GM12878 (cell line): ENCODE measurements at regions not wholly inside any gene's neighbourhood (a gene's known extent, or its start where the extent isn't known, plus 50 kb on each side); places are given as distances from the start of the nearest gene placed in this dataset.

Experiments
- ATAC-seq: fragments of 200-7000 bp; cut with Tn5 transposase; 3 replicates; pipeline ENCODE4 v1.9.1; 2020; ENCODE audit warnings: mild to moderate bottlenecking, moderate library complexity
- BruUV-seq: library from RNA; stranded (reverse); fragments of 400-500 nt; replicated peaks from 2 replicates; lab custom pipeline; 2021; lab: Mats Ljungman, UMichigan
- CTCF ChIA-PET: fragments of 300-600 bp; sonication (Branson Sonifier 250); formaldehyde crosslinking; extraction: SDS; loops from one replicate; lab custom pipeline; 2021; ENCODE audit warnings: inconsistent platforms; lab: Yijun Ruan, JAX
- POLR2A ChIA-PET: fragments of 350-600 bp; formaldehyde crosslinking; extraction: SDS; loops from one replicate; lab custom pipeline; 2021; ENCODE audit warnings: inconsistent platforms; lab: Charles Lee
- RAD21 ChIA-PET: fragments of 300-600 bp; sonication (Branson Sonifier 250); formaldehyde crosslinking; loops from one replicate; lab custom pipeline; 2023; ENCODE audit warnings: antibody characterized with exemption; ENCODE audit not compliant: unreplicated experiment; lab: Charles Lee
- SMC1A ChIA-PET: fragments of 300-600 bp; sonication (Branson Sonifier 250); formaldehyde crosslinking; loops from one replicate; lab custom pipeline; 2023; ENCODE audit not compliant: unreplicated experiment, uncharacterized antibody; lab: Charles Lee
- DNase-seq: peaks from one replicate; pipeline ENCODE4 v3.0.0-alpha.2; 2011; ENCODE audit warnings: low read depth, low spot score
- FAIRE-seq: peaks from 3 replicates; lab custom pipeline; 2011; peaks lifted over from hg19 to GRCh38; lab: Jason Lieb, UNC
- H2AFZ ChIP-seq: 2 replicates; pipeline ENCODE4 v1.6.0; 2011; ENCODE audit warnings: low read depth, low read length, control low read depth; ENCODE audit not compliant: control insufficient read depth
- H3K27ac ChIP-seq: 2 replicates; pipeline ENCODE4 v1.5.1; 2011; ENCODE audit warnings: control low read depth; ENCODE audit not compliant: control insufficient read depth, insufficient read depth
- H3K27me3 ChIP-seq, 2 experiments: replicated peaks in 1 of 2; 2 replicates each; pipeline versions ENCODE4 v1.6.0 to v1.6.1; 2011; ENCODE audit warnings: low read length in 1 of 2; ENCODE audit not compliant: control insufficient read depth in 2 of 2, insufficient read depth in 2 of 2
- H3K36me3 ChIP-seq, 2 experiments: 2 replicates each; pipeline ENCODE4 v1.5.1; 2011; ENCODE audit warnings: low read length in 1 of 2; ENCODE audit not compliant: control insufficient read depth in 2 of 2, insufficient read depth in 2 of 2
- H3K4me1 ChIP-seq: 2 replicates; pipeline ENCODE4 v1.6.1; 2011; ENCODE audit warnings: mild to moderate bottlenecking, low read length, moderate library complexity, mixed read lengths; ENCODE audit not compliant: control insufficient read depth, insufficient read depth
- H3K4me2 ChIP-seq: 2 replicates; pipeline ENCODE4 v1.6.0; 2011; ENCODE audit warnings: control low read depth; ENCODE audit not compliant: control insufficient read depth, insufficient read depth
- H3K4me3 ChIP-seq: fragments of 200-600 bp; sonication (generic); 2 replicates; pipeline ENCODE4 v1.5.1; 2016
- H3K79me2 ChIP-seq: 2 replicates; pipeline ENCODE4 v1.6.0; 2011; ENCODE audit warnings: low read length; ENCODE audit not compliant: control insufficient read depth, insufficient read depth
- H3K9ac ChIP-seq: 2 replicates; pipeline ENCODE4 v1.8.0; 2011; ENCODE audit warnings: low read length, control low read depth, mixed read lengths; ENCODE audit not compliant: control insufficient read depth, insufficient read depth
- H3K9me3 ChIP-seq: replicated peaks from 3 replicates; pipeline ENCODE4 v1.5.1; 2011; ENCODE audit warnings: mild to moderate bottlenecking, low read length; ENCODE audit not compliant: control insufficient read depth, insufficient read depth
- H4K20me1 ChIP-seq: 2 replicates; pipeline ENCODE4 v1.6.0; 2011; ENCODE audit not compliant: control insufficient read depth, insufficient read depth
- BMI1 ChIP-seq: fragments of 450-650 bp; IDR thresholded peaks from 2 replicates; pipeline ENCODE4 v1.6.1; 2016; ENCODE audit warnings: mild to moderate bottlenecking, moderate library complexity, borderline replicate concordance
- ETV6 ChIP-seq, 2 experiments: fragments of 450-650 bp in 1 of 2; IDR thresholded peaks in 1 of 2; conservative IDR thresholded peaks in 1 of 2; 2 replicates each; pipeline ENCODE4 v1.6.1; 2014; ENCODE audit warnings: antibody characterized with exemption in 1 of 2, borderline replicate concordance in 1 of 2, low read depth in 1 of 2, mild to moderate bottlenecking in 1 of 2, moderate library complexity in 1 of 2
- JUND ChIP-seq: IDR thresholded peaks from 2 replicates; pipeline ENCODE4 v1.6.1; 2012; ENCODE audit warnings: low read depth, mild to moderate bottlenecking, low read length, improper control_type of control experiment, moderate library complexity
- RAD51 ChIP-seq: fragments of 450-650 bp; IDR thresholded peaks from 2 replicates; pipeline ENCODE4 v1.6.1; 2016; ENCODE audit warnings: moderate library complexity, mild to moderate bottlenecking, inconsistent platforms
- RB1 ChIP-seq: fragments of 450-650 bp; formaldehyde crosslinking; IDR thresholded peaks from 2 replicates; pipeline ENCODE4 v1.6.1; 2017; ENCODE audit warnings: mild to moderate bottlenecking, borderline replicate concordance
- SIX5 ChIP-seq: IDR thresholded peaks from 2 replicates; pipeline ENCODE4 v1.6.1; 2011; ENCODE audit warnings: mild to moderate bottlenecking, low read depth, low read length, moderate library complexity; ENCODE audit not compliant: severe bottlenecking
- SMC3 ChIP-seq: IDR thresholded peaks from 2 replicates; pipeline ENCODE4 v1.6.1; 2011; ENCODE audit warnings: low read length, improper control_type of control experiment, borderline replicate concordance
- YY1 ChIP-seq: IDR thresholded peaks from 2 replicates; pipeline ENCODE4 v1.6.1; 2011; ENCODE audit warnings: low read depth, mild to moderate bottlenecking, low read length
- WGBS: methylation state at CpG from one replicate; pipeline ENCODE4 v1.1.6; 2016; ENCODE audit warnings: low lambda C conversion rate; ENCODE audit not compliant: insufficient replicate concordance, insufficient coverage; ENCODE audit errors: missing lambda C conversion rate; 5-methylcytosine and 5-hydroxymethylcytosine counted together
- in situ Hi-C: fragments of 300-500 bp; cut with MboI; formaldehyde crosslinking; loops from 9 replicates; pipeline ENCODE4 v1.14.3; 2018; ENCODE audit warnings: mixed read lengths
- intact Hi-C: fragments of 100-400 bp; cut with micrococcal nuclease; formaldehyde crosslinking; loops from one replicate; pipeline ENCODE4 v1.14.2; 2022; ENCODE audit not compliant: unreplicated experiment

DNA sequence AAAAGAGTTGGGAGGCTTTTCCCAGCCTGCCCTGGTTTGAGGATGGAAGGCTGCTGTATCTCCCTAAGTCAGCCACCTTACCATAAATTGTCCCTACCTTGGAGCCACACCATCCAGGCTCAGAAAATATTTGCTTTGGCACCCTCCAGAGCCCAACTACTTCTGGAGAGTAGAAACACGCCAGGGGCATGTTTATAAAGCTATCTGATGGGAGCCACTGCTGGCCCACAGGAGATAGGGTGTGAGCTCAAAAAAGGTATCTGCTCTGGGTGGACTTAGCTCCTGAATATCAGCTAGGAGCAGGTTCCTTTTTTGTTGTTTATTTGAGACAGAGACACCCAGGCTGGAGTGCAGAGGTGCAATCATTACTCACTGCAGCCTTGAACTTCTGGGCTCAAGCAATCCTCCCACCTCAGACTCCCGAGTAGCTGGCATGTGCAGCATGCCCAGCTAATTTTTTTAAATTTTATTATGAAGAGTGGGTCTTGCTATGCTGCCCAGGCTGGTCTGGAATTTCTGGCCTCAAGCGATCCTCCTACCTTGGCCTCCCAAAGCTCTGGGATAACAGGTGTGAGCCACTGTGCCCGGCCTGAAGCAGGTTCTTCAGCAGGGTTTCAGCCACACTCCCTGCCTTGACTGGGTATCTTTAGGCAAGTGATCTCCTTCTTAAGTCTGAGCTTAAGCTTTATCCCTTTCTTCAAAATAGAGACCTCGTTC is 147.1 kb downstream of the SALL1 start:
- in situ Hi-C loops: no loop called here
- no peaks in the 10 kb centered on the region for H3K79me2 ChIP-seq
- TF ChIP-seq YY1 (no peak), JUND (no peak), RB1 (no peak), RAD51 (no peak), SMC3 (no peak), ETV6 (conservative IDR thresholded peaks at IDR 0.05 in 1 of 2, IDR thresholded peaks at IDR 0.05 in 1 of 2; ENCODE audit: borderline replicate concordance in 1 of 2, low read depth in 1 of 2) (no peak), SIX5 (no peak), BMI1 (no peak)
- TF ChIP-seq, all 136 proteins: peak for 0
- 14% methylated on average over 5 of the region's 5 CpGs for WGBS
- Histone ChIP-seq H3K4me2 (no peak overlapping the region), H4K20me1 (no peaks in the 10 kb centered on the region), H3K27ac (no peak overlapping the region), H3K9me3 (no peaks in the 10 kb centered on the region), H2AFZ (no peak overlapping the region), H3K4me1 (no peaks in the 10 kb centered on the region), H3K27me3 (no peaks in the 10 kb centered on the region), H3K9ac (no peak overlapping the region), H3K36me3 (no peaks in the 10 kb centered on the region), H3K4me3 (no peak overlapping the region)
- ATAC-seq (no peak), DNase-seq (no peak), FAIRE-seq (no peak)
- ChIA-PET POLR2A (no interaction called here), CTCF (no interaction called here), RAD21 (no interaction called here), SMC1A (no interaction called here)
- BruUV-seq: no TSS peak
- intact Hi-C loops: no loop called here
